ENCODE measurements at regions not wholly inside any gene's neighbourhood (a gene's known extent, or its start where the extent isn't known, plus 50 kb on each side); places are given as distances from the start of the nearest gene placed in this dataset.

- TF ChIP-seq USF1 (IDR thresholded peaks at IDR 0.05) = no peak
- no peak for TF ChIP-seq CEBPB (IDR thresholded peaks at IDR 0.05)
- TF ChIP-seq CREB1 (IDR thresholded peaks at IDR 0.05; ENCODE audit: low read depth) = no peak
- no peak for TF ChIP-seq ZBTB7A (IDR thresholded peaks at IDR 0.05; ENCODE audit: low read depth)
- TF ChIP-seq NFIC (IDR thresholded peaks at IDR 0.05) = no peak
- no peak for TF ChIP-seq TAF1 (IDR thresholded peaks at IDR 0.05; ENCODE audit: low read depth)
- no peak for TF ChIP-seq FOXM1 (IDR thresholded peaks at IDR 0.05; ENCODE audit: borderline replicate concordance, low read depth)
- no peak for TF ChIP-seq RAD21 (IDR thresholded peaks at IDR 0.05; ENCODE audit: low read depth)
- no peak for TF ChIP-seq TEAD4 (IDR thresholded peaks at IDR 0.05)
- no peak for TF ChIP-seq EGR1 (IDR thresholded peaks at IDR 0.05)
- TF ChIP-seq REST (IDR thresholded peaks at IDR 0.05; ENCODE audit: low read depth) = no peak
- no peak for TF ChIP-seq TCF12 (IDR thresholded peaks at IDR 0.05; ENCODE audit: low read depth)
- no peak for TF ChIP-seq EP300 (IDR thresholded peaks at IDR 0.05; ENCODE audit: borderline replicate concordance)
- TF ChIP-seq MAX (IDR thresholded peaks at IDR 0.05) = no peak
- TF ChIP-seq YY1 (IDR thresholded peaks at IDR 0.05; ENCODE audit: low read depth) = no peak
These were observed 100.7 kb upstream of the SPRY4 start for GRCh38 chr5:142425286-142426065.

- TF ChIP-seq EGR1 (IDR thresholded peaks at IDR 0.05) (no peak), ZBTB7A (IDR thresholded peaks at IDR 0.05; ENCODE audit: low read depth) (no peak), CEBPB (IDR thresholded peaks at IDR 0.05) (no peak)
These were observed 97.6 kb upstream of the SPRY4 start for GRCh38 chr5:142422429-142422828.

- no peak for TF ChIP-seq USF1 (IDR thresholded peaks at IDR 0.05)
- no peak for TF ChIP-seq RAD21 (IDR thresholded peaks at IDR 0.05; ENCODE audit: low read depth)
- TF ChIP-seq CREB1 (IDR thresholded peaks at IDR 0.05; ENCODE audit: low read depth) = no peak
- no peak for TF ChIP-seq TCF12 (IDR thresholded peaks at IDR 0.05; ENCODE audit: low read depth)
- no peak for TF ChIP-seq TEAD4 (IDR thresholded peaks at IDR 0.05)
These were observed 97.0 kb upstream of the SPRY4 start for GRCh38 chr5:142421621-142422397.

GRCh38 chr5:142421228-142421617 is 96.4 kb upstream of the SPRY4 start:
- TF ChIP-seq REST (IDR thresholded peaks at IDR 0.05; ENCODE audit: low read depth) (no peak), CEBPB (IDR thresholded peaks at IDR 0.05) (no peak), TEAD4 (IDR thresholded peaks at IDR 0.05) (no peak)

- TF ChIP-seq YY1 (IDR thresholded peaks at IDR 0.05; ENCODE audit: low read depth) = no peak
- TF ChIP-seq EP300 (IDR thresholded peaks at IDR 0.05; ENCODE audit: borderline replicate concordance) = no peak
- no peak for TF ChIP-seq MAX (IDR thresholded peaks at IDR 0.05)
- TF ChIP-seq FOXM1 (IDR thresholded peaks at IDR 0.05; ENCODE audit: borderline replicate concordance, low read depth) = no peak
- no peak for TF ChIP-seq CEBPB (IDR thresholded peaks at IDR 0.05)
- no peak for TF ChIP-seq ZBTB7A (IDR thresholded peaks at IDR 0.05; ENCODE audit: low read depth)
- TF ChIP-seq CREB1 (IDR thresholded peaks at IDR 0.05; ENCODE audit: low read depth) = no peak
These were observed 95.9 kb upstream of the SPRY4 start for GRCh38 chr5:142420561-142421227.

GRCh38 chr5:142412581-142412980 is 87.8 kb upstream of the SPRY4 start:
- no peak for TF ChIP-seq FOXM1 (IDR thresholded peaks at IDR 0.05; ENCODE audit: borderline replicate concordance, low read depth)
- TF ChIP-seq EP300 (IDR thresholded peaks at IDR 0.05; ENCODE audit: borderline replicate concordance) = no peak
- no peak for TF ChIP-seq EGR1 (IDR thresholded peaks at IDR 0.05)
- no peak for TF ChIP-seq NFIC (IDR thresholded peaks at IDR 0.05)
- no peak for TF ChIP-seq CEBPB (IDR thresholded peaks at IDR 0.05)
- no peak for TF ChIP-seq MAX (IDR thresholded peaks at IDR 0.05)
- no peak for TF ChIP-seq CREB1 (IDR thresholded peaks at IDR 0.05; ENCODE audit: low read depth)
- TF ChIP-seq TAF1 (IDR thresholded peaks at IDR 0.05; ENCODE audit: low read depth) = no peak
- TF ChIP-seq YY1 (IDR thresholded peaks at IDR 0.05; ENCODE audit: low read depth) = no peak
- no peak for TF ChIP-seq TEAD4 (IDR thresholded peaks at IDR 0.05)
- TF ChIP-seq ZBTB7A (IDR thresholded peaks at IDR 0.05; ENCODE audit: low read depth) = no peak
- no peak for TF ChIP-seq USF1 (IDR thresholded peaks at IDR 0.05)
- no peak for TF ChIP-seq TCF12 (IDR thresholded peaks at IDR 0.05; ENCODE audit: low read depth)
- TF ChIP-seq RAD21 (IDR thresholded peaks at IDR 0.05; ENCODE audit: low read depth) = no peak
- TF ChIP-seq REST (IDR thresholded peaks at IDR 0.05; ENCODE audit: low read depth) = no peak
